ENCODE measurements at regions not wholly inside any gene's neighbourhood (a gene's known extent, or its start where the extent isn't known, plus 50 kb on each side); places are given as distances from the start of the nearest gene placed in this dataset.

DNA sequence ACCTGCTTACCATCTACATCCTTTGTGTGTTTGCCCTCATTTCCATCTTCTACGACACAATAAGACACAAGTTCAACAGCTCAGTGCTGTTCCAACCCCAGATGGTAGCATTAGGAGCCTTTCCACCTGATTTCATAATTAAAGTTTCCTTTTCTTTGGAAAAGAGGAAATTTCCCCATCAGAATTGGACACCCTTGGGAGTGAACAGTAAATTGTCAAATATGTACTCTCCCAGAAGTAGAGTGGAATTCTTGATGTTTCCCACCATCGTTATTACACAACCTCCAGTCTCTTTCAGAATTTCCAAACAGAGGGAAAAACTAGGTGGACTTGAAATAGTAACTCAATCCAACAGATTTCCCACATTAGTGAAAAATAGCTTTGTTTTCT lies 337.6 kb upstream of the OR4E1 start:
- DNase-seq = no peak

- DNase-seq = no peak
These were observed 337.1 kb upstream of the OR4E1 start for GRCh38 chr14:22010545-22011252.

GRCh38 chr14:22008766-22009165 lies 335.1 kb upstream of the OR4E1 start:
- no peak for DNase-seq

- DNase-seq = no peak
These were observed 334.3 kb upstream of the OR4E1 start for GRCh38 chr14:22007784-22008412.

GRCh38 chr14:22007363-22007762 lies 333.7 kb upstream of the OR4E1 start:
- no peak for DNase-seq

DNA sequence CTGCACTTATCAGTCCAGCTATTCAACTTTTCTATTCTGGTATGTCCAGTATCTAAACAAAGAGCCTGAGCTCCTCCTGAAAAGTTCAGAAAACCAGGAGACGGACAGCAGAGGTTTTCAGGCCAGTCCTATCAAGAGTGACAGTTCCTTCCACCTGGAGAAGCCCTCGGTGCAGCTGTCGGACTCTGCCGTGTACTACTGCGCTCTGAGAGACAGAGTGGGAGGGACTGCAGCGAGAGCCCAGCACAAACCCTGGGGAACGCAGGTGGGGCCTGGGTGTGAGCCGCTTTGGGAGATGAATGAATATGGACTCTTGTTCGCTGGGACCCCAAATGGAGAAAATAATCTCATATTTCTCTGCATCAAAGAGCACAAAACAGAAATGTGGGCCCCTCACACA lies 329.8 kb upstream of the OR4E1 start:
- DNase-seq = no peak

DNA sequence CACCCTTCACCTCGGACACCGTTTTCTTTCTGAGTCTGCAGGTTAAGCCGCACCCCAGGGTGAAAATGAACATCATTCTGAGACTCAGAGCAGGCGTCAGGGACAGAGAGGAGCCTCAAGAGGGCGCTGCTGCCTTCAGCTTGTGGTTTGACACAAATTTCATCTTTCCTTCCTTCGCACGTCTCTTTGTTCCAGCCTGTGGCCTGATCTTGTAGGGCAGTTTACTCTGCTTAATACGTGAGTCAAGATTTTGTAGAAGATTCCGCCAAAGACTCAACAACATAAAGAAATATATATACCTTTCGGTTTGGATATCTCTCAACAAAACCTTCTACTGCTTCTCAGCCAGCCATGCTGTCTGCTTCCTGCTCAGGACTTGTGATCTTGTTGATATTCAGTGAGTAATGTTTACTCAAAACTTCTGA lies 329.3 kb upstream of the OR4E1 start:
- DNase-seq = no peak

DNA sequence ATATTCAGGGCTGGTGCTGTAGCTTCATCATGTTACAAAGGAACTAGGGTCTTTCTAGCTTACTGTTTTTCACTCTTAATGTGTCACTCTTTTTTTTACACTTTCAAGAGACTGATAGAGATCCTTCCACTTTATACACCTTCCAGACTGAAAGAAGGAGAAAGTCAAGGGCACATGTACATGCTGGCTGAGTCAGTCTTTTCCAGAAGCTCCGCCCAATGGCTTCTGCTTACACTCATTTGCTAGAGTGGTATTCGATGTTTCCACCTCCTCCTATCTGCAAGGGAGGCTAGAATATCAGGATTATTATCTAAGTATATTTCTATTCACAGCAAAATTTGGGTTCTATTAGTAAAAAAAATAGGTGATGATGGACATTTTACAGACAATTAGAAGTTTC lies 325.8 kb upstream of the OR4E1 start:
- DNase-seq = no peak

GRCh38 chr14:21997300-21997699 lies 323.7 kb upstream of the OR4E1 start:
- no peak for DNase-seq

DNA sequence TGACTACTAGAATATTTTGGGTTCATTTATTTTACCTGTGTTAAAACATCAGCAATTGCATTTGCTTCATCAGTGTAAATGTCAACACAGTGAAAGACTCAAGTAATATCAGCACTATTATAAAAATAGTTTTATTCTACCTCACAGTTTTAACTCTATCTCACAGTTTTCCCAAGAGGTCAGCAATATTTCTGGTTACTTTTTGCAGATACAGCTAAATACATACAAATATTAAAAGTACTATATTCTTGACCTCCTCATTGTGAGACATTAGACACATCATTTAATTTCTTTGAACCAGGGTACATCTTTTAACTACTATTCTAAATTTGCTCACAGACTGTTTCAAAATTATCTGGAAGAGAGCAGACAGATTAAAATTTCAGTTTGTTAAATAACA lies 321.7 kb upstream of the OR4E1 start:
- no peak for DNase-seq

DNA sequence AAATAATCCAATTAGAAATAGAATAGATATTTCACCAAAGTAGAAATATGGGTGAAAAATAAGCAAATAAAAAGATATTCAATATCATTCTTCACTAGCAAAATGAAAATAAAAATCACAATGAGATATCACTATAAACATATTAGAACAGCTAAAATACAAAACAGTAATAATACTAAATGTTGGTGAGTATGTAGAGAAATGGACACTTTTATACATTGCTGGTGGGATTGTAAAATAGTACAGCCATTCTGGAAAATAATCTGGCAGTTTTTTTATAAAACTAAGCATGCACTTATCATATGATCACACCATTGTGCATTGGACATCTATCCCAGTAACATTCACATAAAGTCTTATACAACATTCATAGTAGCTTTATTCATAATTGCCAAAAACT lies 320.2 kb upstream of the OR4E1 start:
- no peak for DNase-seq

GRCh38 chr14:21993070-21993469 lies 319.5 kb upstream of the OR4E1 start:
- no peak for DNase-seq

DNA sequence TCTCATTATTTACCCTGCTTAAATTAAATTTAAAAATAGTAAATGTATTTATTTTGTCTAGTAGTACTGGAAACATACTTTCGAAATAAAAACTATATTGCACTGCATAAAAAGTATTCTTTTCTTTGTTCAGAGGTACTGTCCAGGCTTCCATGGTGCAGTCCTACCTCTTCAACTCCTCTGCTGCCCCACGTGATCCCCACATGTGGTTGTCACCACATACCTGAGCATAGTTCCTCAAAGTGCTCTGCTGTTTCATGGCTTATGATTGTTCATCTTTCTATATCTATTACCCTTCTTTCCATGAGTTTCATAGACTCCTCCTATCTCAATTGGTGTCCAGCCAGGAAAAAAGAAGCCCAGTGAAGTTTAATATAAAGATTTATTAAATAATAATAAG lies 317.5 kb upstream of the OR4E1 start:
- no peak for DNase-seq

DNA sequence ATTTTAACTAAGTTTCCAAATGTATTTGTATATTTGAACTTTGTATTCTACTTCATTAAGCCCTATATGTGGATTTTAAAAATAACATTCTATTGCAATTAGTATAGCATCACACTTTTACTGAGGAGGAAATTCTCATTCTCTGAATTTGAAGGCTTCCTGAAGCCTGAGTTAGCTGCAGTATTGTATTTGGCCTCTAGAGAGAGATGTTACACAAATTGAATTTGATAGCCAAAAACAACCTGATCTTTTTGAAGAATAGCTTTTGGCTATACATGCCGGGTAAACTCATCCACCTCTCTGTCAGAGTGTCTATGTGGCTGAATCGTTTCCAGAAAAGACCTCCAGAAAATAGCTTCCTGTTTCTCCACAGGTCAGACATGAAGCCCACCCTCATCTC lies 316.5 kb upstream of the OR4E1 start:
- DNase-seq = no peak

DNA sequence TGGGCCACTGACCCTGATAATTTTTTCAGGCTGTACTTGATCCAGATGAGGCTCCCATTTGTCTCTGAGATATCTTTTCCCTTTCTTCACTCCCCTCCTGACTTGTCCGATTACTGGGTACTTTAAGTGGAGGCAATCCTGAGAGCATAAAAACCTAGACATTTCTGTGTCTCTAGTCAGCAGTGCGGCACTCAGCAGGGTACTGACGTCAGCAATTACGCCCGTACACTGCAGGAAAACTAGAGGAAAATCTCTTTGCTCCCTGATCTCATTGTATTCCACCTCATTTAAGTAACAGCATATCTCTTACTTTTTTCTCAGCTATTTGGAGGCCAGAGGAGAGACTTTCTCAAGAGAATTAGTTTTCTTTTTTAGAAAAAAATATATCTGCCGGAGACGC lies 315.5 kb upstream of the OR4E1 start:
- DNase-seq = no peak

DNA sequence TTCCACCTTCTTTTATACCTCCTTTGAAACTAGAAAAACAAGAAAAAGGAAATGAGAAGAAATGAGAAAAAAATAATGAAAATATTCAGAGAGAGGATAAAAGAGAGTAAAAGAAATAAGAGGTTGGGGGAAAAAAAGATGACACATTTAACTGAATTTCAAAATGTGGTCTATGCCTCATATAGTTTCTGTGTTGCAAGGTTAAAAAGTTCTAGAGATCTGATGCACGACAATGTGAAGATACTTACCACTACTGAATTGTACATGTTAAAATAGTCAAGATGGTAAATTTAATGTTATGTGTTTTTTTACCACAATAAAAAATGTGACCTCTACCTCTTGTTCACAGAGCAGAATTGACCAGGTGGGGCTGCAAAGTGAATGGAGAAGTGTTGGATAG lies 314.8 kb upstream of the OR4E1 start:
- DNase-seq = no peak

DNA sequence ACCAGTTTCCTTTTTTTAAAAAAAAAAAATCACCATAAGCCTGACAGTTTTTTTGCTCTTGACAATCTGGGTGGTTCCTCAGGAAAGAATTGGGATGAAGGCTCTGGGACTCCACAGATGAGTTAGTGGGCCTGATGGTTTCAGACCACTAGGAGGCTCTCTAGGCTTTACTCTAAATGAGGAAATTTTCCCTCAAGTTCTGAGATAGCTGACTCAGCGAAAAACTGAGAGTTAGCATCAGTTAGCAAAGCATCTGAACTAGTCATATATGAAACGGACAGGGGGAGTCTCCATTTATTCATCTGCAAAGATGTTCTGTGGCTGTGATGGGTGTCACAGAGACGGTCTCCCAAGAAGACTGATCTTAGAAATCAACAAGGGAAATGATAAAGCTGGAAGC lies 314.3 kb upstream of the OR4E1 start:
- DNase-seq = no peak

DNA sequence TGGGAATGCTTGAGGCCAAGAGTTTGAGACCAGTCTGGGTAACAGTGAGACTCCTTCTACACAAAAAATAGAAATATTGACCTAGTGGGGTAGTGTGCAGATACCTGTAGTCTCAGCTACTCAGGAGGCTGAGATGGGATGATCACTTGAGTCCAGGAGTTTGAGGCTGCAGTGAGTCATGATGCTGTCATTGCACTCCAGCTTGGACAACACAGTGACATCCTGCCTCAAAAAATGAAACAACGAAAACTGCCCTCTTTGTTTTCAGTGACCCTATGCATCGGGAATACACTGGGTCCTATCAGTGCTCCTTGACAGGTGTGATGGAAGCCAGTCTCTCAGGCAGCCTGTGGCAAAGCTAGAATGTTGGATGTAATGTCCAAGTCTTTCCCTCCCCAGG lies 311.5 kb upstream of the OR4E1 start:
- no peak for DNase-seq

DNA sequence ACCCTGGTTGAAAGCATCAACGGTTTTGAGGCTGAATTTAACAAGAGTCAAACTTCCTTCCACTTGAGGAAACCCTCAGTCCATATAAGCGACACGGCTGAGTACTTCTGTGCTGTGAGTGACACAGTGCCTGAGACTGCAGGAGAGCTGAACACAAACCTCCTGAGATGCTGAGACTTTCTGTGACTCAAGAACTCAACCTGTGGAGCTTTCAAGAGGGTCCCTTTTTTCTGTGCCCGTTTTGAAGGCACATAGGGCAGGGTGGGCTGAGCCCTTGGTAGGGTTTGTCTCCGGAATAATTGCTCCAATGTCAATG lies 305.3 kb upstream of the OR4E1 start:
- DNase-seq = no peak

- DNase-seq = no peak
These were observed 304.8 kb upstream of the OR4E1 start for GRCh38 chr14:21978184-21978998.

GRCh38 chr14:21974741-21975140 lies 301.1 kb upstream of the OR4E1 start:
- no peak for DNase-seq

DNA sequence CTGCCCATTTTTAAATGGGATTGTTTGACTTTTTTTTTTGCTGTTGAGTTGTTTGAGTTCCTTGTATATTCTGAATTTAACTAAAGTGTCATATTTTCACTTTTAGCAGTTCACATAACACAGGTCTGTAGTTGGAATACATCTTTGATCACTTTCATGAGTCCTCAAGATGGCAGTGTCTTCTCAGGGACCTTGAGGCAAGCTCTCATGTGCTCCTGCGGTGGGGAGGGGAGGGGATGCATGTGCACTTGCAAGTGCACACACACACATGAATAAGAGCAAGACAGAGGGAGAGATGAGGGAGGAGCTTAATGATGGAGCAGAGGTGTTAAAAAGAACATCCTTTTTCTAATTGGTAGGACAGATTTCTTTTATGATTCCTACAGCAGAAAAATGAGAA lies 291.4 kb upstream of the OR4E1 start:
- no peak for DNase-seq

DNA sequence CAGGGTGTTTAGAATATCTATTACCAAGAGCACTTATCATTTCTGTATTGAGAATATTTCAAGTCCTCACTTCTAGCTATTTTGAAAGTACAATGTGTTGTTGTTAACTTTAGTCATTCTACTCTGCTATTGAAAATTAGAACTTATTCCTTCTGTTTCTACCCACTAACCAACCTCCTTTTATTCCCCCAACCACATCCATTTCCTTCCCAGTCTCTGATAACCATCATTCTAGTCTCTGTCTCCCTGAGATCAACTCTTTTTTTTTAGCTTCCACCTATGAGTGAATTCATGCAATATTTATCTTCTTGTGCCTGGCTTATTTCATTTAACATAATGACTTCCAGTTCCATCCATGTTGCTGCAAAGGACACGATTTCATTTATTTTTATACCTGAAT lies 290.6 kb upstream of the OR4E1 start:
- DNase-seq = no peak

- DNase-seq = no peak
These were observed 287.0 kb upstream of the OR4E1 start for GRCh38 chr14:21960636-21961035.

Data from COR-L47 (cell line).